Putamen (tissue), 1 donor: ENCODE measurements at regions not wholly inside any gene's neighbourhood (a gene's known extent, or its start where the extent isn't known, plus 50 kb on each side); places are given as distances from the start of the nearest gene placed in this dataset.
"Not testable (repeated sequence)": the region's sequence is repeated elsewhere in the genome, so short reads cannot be mapped to it uniquely, and the experiment has no call there.

Experiments used
- DNase-seq: peaks from one replicate; pipeline ENCODE4 v3.0.0-alpha.2; 2016; ENCODE audit warnings: low spot score

GRCh38 chr12:59346248-59346647 is 249.6 kb upstream of the SLC16A7 start:
- DNase-seq = not testable (repeated sequence)

DNA sequence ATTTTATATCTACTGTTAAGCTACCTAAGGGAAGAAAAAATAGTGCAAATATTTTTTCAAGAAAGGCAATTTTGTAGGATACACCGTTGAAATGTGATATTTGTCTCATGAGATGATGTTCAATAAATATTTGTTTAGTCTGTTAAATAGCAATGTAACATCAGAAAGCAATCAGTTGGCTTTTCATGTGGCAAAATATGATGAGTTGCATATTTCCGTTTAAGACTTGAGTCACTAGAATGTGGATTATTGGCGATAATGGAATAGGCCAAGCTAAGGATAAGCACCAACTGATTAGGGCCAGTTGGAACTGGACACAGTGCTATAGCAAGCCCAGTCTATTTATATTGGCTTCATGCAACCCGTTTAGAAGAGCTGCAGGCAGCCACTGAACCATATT is 250.4 kb upstream of the SLC16A7 start:
- DNase-seq = no peak

- no peak for DNase-seq
These were observed 251.6 kb upstream of the SLC16A7 start for GRCh38 chr12:59344224-59344623.

GRCh38 chr12:59329462-59329861 is 266.4 kb upstream of the SLC16A7 start:
- no peak for DNase-seq

- not testable (repeated sequence) for DNase-seq
These were observed 267.3 kb upstream of the SLC16A7 start for GRCh38 chr12:59328395-59329075.

GRCh38 chr12:59326457-59326856 is 269.4 kb upstream of the SLC16A7 start:
- DNase-seq = not testable (repeated sequence)

- DNase-seq = peak; percentile 93
These were observed 273.4 kb upstream of the SLC16A7 start for GRCh38 chr12:59322473-59322872.

DNA sequence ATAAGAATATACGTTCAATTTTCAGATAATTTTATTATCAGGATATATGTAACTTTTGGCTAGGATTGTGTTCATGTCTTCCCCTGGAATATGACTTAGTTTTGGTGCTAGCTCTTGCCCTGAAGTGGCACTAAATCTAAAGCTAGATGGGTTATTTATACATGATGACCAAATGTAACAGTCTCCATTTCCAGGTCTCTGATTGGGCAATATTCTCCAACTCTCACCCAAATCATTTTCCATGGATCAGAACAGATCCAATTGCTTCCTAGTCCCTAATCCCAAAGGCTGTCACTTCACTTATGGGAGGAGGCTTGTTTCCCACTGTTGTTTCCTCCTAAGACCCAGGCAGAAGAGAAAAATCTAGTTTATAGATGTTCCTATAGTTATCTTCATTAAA is 274.6 kb upstream of the SLC16A7 start:
- no peak for DNase-seq

- no peak for DNase-seq
These were observed 275.7 kb upstream of the SLC16A7 start for GRCh38 chr12:59320112-59320511.

- DNase-seq = no peak
These were observed 276.9 kb upstream of the SLC16A7 start for GRCh38 chr12:59318940-59319339.

- no peak for DNase-seq
These were observed 278.2 kb upstream of the SLC16A7 start for GRCh38 chr12:59317598-59317997.

DNA sequence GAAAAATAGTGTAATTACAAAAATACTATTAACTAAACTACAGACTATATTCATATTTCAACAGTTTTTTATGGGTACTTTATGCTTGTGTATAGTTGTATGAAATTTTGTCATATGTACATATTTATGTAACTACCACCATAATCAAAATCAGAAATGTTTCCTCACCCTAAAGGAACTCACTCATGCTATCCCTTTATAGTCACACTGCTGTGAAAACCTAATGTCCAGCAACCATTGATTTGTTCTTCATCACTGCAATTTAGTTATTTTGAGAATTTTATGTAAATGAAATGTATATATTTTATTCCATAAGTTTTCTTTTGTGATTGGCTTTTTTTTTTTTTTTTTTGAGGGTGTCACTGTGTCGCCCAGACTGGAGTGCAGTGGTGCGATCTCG is 278.9 kb upstream of the SLC16A7 start:
- no peak for DNase-seq

DNA sequence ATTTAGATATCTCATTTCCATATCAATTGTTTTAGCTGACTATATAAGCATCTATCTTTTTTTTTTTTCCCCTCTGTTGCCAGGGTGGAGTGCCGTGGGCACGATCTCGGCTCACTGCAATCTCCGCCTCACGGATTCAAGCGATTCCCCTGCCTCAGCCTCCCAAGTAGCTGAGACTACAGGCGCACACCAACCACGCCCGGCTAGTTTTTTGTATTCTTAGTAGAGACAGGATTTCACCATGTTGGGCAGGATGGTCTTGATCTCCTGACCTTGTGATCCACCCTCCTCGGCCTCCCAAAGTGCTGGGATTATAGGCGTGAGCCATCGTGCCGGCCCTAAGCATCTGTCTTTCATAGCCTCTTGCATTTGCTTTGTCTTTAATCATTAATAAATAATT is 279.5 kb upstream of the SLC16A7 start:
- not testable (repeated sequence) for DNase-seq

- no peak for DNase-seq
These were observed 281.6 kb upstream of the SLC16A7 start for GRCh38 chr12:59314209-59314608.

DNA sequence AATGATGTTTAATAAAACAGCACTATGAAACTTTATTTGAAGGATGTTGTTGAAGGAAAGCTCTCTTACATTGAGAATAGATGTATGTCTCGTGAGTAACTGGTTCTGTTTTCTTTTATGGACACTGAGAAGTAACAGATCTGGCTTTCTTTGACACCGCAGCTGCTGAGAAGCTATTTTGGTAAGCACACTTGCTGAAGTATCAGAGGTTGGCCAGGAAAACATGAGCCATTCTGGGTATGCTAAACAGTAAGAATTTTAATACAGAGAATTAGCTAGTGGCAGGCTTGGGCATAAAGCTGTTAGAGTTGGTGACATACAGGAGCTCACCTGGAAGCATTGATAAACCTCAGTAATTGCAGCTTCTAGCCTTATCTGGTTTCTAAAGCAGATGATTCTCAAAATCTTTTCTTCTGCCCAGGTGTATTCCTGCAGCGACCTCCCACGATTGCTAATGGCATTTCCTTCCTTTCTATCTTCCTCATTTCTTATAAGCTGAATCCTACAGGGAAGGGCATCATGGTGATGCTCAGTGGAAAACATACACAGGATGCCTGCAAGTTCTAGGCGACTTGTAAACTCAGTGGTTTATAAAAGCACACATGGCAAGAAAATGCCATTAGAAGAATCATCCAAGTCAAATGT is 291.6 kb upstream of the SLC16A7 start:
- no peak for DNase-seq

DNA sequence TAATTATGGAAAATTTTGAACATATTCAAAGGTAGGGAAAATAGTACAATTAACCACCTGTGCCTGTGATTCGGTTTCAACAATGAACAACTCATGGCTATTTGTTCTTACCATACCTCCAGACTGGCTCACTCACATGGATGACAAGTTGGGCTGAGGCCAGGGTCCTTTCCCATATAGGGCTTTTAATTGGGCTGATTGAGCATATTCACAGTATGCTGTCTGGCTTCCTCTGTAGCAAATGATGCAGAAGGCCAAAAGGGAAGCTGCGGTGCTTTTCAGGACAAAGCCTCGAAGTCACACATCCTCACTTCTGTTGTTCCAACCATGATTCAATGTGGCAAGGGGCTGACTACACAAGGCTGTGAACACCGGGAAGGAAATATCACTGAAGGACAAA is 297.5 kb upstream of the SLC16A7 start:
- DNase-seq = no peak

DNA sequence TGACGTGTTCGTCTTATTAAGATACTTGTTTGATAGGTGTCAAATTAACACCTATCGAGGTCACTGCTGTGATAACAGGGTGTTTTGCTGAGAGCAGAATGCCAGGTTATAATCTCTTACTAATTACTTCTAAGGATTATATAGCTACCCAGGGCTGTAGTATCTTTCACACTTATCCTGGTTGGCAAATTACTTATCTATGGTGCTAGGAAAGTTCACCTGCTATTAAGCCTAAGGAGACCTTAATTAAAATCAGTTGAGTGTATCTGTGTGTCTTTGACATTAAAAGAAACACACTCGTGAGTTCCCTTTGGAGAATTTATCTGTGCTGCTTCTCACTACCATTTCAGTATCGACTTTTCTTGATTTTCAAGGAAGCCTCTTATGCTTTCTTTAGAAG is 301.6 kb upstream of the SLC16A7 start:
- DNase-seq = no peak

DNA sequence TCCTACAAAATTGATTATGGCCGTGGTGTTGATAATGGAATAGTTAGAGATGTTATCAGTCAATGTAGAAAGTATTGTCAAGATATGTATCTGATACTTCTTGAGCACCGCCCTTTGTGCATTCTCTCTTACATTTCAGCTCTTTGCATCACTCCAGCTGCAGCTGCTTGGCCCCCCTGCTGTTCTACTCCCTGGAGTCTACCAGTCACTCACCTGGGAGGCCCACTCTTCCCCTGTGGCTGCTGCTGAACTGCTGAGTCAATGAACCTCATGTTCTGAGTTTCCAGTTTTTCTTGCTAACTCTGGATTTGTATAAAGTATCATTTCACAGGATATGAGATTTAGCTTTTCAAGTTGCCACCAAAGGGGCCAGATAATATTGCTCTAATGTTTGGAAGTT is 312.8 kb upstream of the SLC16A7 start:
- no peak for DNase-seq

DNA sequence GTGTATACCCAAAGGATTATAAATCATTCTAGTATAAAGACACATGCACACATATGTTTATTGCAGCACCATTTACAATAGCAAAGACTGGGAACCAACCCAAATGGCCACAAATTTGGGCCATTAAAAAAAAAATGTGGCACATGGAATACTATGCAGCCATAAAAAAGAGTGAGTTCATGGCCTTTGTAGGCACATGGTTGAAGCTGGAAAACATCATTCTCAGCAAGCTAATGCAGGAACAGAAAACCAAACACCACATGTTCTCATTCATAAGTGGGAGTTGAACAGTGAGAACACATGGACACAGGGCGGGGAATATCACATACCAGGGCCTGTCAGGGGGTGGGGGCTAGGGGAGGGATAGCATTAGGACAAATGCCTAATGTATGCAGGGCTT is 322.3 kb upstream of the SLC16A7 start:
- DNase-seq = not testable (repeated sequence)

- DNase-seq = no peak
These were observed 327.5 kb upstream of the SLC16A7 start for GRCh38 chr12:59268295-59268809.

DNA sequence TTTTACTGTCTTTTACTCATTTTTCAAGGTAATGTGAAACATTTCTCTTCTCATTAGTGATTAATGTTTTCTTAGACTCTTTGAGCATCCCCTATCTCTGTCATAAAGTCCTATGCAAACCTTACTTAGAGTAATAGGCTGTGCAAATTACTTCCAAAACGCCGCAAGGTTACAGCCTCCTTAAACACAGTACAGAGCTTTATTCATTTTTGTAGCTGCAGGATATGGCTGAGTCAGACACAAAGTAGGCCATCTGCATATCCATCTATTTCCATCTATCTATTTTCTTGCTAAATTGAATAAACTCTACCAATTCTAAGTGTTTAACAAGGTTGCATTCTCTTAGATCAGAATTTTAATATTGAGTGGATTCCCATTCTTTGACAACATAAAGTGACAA is 335.6 kb upstream of the SLC16A7 start:
- DNase-seq = no peak

GRCh38 chr12:59252731-59253130 is 332.4 kb upstream of the LRIG3 start:
- no peak for DNase-seq

GRCh38 chr12:59250766-59251165 is 330.5 kb upstream of the LRIG3 start:
- DNase-seq = no peak

DNA sequence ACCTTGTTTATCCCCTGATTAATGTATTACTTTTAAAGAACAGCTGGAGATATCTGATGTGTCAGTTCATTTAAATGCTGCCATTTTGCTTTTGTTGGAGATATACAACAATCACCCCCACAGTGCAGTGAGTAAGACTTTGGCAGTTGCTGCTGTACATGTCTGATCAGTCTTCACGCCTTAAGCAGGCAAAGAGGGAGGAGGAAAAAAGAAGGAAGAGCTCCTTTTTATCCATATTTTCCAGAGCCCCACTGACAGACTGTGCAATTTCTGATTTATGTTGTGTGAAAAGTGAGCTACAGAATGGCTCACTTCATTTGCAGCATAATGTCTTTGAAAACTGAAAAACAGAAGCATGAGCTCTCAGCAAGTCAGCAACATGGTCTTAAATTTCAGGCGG is 319.7 kb upstream of the LRIG3 start:
- peak; percentile 28 for DNase-seq
